ENCODE measurements at regions not wholly inside any gene's neighbourhood (a gene's known extent, or its start where the extent isn't known, plus 50 kb on each side); places are given as distances from the start of the nearest gene placed in this dataset.
"Not testable (repeated sequence)": the region's sequence is repeated elsewhere in the genome, so short reads cannot be mapped to it uniquely, and the experiment has no call there.

DNA sequence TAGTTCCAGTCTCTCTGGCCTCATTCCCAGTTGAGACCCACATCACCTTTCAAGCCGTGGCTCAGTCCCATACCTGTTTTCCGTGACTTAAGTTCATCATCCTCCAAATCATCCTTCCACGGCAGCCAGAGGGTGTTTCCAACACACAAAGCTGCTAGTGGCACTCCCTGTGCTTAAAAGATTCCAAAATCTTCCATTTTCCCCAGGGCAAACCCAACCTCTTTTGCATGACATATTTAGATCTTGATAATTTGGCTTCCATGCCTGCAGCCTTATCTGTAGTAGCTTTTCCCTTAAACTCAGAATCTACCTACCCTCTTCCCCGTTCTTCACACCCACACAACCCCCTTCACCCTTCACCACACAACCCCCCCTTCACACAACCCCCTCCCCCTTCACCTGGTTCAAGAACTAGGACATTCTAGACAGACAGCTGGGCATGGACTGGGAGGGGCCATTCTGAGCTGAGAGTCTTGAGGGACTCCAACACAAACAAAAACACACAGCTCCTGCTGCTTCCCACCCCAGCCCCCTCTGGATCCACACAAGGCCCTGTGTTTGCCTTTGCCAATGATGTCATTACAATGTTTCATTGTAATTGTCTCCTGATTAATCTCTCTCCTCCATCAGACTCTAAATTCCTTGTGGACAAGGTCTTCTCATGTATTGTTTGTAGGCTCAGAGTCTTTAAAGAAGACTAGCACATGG, 268.2 kb downstream of the SH3GL2 start:
- no peak for DNase-seq

DNA sequence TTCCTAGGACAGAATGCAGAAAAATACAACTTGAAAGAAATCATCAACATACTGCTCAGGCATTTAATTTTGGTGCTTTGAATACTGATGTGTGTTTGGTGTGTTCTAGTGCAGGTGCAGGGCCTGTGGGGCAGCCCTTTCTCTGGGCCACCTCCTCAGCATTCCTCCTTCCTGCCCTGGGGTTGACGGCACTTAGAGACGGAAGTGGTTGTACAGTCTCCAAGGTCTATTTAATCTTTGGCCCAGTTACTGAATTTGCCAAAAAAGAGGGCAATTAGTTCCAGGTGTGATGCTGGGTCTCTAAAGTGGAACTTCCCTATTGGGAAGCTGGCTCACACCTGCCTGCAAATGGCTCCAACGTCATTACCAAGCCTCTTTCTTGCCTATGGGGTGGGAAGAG, 269.0 kb downstream of the SH3GL2 start:
- no peak for DNase-seq

DNA sequence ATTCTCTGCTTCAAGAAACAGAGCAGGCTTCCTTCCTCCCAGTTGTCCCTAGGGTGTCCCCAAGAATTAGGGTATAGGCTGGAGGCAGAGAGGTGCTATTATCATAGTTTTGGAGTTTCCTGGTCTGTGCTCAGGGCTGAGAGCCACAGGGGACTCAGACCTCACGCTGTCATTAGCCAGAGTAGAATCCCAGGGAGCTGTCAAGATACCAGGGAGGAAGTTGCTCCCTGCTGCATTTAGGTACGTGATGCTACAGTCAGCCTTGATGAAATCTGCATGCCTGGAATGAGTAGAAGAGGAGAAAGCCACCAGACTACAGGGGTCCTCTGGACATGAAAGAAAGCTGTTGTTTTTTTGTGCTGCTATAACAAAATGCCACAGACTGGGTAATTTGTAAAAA, 273.2 kb downstream of the SH3GL2 start:
- DNase-seq: no peak

DNA sequence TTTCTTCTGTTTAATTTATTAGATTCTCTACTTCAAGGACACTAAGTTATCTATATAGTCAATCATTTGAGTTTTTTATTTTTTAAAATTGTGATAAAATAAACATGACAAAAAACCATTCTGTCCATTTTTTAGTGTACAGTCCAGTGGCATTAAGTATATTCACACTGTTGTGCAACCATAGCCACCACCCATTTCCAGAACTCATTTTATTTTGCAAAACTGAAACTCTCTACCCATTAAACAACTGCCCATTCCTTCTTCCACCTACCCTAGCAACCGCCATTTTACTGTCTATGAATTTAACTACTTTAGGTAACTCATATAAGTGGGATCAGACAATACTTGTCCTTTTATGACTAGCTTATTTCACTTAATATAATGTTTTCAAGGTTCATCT, 275.6 kb downstream of the SH3GL2 start:
- no peak for DNase-seq

DNA sequence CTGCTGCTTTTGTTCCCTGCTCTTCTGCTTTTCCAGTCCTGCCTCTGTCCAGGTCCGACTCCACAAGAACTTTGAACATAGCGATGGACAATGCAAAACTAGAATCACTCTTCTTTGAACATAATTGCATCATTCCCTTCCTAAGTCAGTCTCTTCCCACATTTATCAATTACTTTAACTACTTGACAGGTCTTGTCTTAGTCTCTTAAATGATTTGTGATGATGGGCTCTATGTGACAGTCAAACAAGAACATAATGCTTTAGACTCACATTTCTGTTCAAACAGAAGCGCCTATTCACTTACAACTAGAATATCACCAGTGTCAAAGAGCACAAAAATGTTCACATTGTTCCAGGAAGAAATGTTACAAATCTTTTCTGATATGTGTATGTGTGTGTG, 278.1 kb downstream of the SH3GL2 start:
- DNase-seq: no peak

DNA sequence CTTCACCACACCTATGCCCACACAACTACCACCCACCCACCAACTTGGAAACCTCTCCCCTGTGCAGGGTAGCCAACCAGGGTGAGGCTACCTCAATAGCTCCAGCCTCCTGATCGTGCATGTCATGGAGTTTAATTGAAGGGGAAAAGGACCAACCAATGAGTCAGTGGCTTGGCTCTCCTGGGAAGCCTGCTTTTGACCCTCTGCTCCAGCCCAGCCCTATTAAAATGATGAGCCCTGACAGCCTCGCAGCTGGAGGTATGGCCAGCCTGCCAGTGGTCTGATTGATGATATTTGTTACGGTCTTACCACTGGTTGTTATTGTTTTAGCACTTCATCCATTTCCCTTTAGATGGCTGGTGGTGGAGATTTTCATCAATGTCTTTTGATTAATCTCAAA, 280.4 kb downstream of the SH3GL2 start:
- DNase-seq: no peak

DNA sequence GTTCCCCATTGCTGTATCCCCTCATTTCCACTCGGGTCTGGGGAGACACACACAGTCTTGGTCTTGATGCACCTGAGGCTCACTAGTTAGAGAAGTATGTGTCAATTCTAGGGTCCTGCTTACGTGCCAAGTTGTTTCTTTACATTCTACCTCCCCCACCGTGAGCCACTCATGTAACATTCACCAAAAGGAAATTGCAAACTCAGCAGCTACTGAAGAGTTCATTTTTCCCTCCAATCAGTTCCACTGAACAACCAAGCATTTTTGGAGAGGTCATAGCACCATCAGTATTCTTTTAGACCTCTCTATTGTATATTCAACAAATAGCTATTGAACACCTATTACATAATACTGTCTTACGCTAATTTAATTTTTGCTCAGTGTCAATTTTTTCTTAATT, 281.1 kb downstream of the SH3GL2 start:
- DNase-seq: no peak

DNA sequence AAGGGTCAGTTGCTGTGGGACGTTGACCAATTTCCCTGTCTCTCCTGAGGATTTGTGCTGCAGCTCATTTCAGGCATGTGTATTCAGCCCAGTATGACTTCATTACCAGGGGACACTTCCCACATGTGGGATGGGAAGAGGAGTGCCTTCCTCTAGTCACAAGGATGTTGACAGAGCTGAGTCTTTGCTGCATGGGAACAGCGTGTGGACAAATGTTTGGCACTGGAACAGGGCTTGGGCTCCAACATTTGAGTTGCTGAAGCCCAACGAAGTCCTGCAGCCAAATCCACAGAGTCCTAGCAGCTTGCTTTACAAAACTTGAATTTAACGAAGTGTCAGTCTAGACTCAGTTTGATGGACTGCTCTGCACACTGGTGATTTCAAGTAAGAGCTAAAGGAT, 283.2 kb downstream of the SH3GL2 start:
- DNase-seq: no peak

DNA sequence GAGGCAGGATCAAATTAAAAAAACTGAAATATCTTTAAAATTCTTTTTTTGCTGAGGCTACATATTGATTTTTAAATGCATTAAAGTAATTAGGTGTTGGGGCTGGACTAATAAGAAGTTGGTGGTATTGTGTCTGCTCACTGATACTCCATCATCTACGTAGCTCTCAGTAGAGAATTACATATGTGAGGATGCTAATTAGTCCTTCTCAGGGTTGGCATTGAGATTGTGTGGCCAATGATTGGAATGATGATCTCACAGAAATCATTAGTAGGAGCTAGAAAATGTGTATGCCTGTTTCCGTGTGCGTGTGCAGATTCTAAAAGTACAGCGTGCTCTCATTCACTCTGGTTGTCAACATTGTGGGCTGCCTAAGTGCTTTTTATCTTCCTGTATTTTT, 283.8 kb downstream of the SH3GL2 start:
- DNase-seq: no peak

DNA sequence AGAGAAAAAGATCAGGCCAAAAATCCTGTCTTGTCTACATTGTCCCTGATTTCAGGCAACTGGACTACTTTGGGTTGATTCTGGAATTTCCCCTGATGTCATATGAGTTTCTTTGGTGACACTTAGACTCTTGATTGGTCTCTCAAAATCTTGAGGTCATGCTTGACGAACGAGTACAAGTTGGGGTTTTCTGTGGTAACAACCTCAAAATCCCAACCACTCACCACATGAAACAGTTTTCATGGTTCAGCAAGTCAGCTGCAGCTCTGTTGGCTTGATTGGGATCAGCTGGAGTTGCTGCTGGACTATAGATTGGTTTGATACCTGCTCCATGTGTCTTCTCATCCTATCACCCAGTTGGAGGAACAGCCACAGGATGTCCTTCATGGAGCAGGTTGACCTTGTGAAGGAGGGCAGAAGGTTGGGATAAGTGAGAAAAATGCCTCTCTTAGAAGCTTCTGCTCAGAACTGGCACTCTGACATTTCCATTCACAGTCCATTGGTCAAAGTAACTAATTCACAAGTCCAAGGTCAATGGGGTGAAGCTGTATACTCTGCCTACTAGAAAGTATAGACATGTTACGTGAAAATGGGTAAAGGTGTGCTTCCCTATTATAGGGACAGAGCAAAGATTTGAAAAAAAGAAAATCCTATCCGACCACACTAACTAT, 284.5 kb downstream of the SH3GL2 start:
- DNase-seq: no peak

DNA sequence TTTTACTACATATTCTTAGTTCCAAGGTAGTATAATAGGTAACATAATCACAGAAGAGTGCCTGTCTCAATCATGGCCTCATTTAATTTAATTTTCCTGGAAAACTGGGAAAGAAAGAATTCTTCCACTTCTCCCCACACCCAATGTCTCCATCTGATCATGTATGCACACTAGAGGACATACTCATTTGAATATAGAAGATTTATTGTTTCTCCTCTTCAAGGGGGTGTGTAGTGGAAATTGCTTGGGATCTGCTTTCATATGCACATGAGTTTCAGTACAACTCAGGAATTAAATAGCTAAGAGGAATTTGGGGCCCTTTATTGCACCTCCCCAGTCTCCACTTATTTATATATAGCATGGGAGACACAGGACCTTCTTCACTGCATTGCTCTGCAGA, 285.1 kb downstream of the SH3GL2 start:
- no peak for DNase-seq

DNA sequence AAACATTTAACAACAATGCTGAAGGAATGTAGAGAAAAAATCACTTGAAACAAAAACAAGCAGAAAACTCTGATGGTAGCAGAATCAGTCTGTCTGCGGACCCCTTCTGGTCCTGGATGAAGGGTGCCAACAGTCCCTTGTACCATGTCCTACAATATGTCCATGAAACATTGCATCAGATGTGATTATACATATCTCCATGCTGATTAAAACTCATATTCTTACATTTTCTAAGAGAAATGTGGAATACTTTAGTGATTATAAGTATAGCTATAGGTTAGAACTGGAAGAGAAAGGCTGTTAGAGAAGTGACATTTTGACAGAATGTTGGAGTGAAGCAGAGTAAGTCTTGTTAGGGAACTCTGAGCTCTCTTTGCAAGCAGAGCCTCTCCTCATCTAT, 286.1 kb downstream of the SH3GL2 start:
- DNase-seq: no peak

DNA sequence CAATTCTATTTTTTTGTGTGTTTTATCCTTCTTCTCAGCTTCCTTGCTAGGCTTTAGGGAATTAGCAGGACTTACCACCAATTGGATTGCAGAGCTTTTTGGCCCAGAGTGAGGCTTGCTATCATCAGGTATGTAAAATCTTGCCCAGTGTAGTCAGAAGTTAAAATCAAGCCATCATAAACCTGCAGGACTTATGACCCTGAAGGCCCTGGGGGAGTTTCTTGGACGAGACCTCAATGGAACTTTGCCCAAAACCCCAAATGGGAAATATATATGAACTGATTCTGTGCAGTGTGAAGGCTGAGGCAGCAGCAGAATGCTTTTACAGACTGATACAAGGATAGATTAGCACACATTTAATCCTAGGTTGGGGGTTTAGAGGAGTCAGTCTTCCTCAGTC, 287.0 kb downstream of the SH3GL2 start:
- no peak for DNase-seq

DNA sequence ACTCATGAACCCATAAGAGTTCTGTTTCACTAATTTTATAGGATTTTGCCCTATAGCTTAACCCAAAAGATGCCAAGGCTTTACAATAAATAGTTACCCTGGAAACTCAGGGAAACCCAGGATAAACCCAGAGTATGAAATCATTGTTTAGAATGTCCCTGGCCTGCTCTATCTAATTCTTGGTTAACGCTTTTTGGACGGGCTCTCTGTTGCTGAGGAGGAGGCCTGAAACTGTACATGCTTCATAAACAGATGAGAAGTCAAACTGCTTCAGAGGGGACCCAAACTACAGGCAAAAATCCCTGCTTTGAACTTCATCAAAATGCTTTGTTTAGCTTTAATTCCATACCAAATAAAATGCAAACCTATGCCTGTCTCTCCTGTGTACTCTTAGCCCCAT, 291.9 kb downstream of the SH3GL2 start:
- no peak for DNase-seq

DNA sequence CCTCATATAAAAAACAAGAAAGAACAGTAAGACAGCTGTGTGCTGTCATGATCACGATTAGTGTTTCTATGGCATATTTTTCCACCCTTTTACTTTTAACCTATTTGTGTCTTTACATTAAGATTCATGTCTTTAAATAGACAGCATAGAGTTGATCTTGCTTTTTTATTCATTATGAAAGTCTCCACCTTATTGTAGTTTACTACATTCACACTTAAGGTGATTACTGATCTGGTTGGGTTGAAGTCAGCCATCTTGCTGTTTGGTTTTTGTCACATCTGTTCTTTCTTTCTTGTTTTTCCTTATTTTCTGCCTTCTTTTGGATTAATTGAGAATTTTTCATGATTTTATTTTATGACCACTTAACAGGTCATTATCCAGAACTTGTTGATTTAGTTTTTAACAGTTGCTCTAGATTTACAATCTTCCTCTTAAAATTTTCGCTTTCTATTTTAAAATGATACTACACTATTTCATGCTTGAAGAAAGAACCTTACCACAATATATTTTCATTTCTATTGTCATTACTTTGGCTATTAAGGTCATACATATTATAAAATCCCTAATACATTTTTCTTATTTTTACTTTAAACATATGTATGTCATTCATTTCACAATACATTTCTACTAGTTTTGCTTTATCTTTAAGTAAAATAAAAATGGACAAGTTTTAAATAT, 292.5 kb downstream of the SH3GL2 start:
- DNase-seq: no peak

DNA sequence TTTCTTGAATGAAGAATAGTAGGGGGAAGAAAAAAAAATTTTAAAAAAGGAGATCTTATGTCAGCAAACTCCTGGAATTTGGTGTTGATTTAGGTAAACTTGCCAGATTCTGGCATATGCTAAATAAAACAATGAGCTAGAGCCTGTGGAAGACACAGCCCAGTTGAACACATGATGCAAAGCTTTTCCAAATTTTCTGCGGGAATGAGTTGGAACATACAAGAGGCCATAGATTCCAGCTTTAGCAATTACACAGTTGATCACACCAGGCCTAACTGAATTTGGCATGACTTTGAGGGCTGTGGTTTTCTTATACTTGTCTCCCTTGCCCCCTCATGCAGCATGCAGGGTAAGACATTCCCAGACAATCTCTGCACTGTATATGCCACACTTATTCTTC, 297.0 kb downstream of the SH3GL2 start:
- DNase-seq: no peak

DNA sequence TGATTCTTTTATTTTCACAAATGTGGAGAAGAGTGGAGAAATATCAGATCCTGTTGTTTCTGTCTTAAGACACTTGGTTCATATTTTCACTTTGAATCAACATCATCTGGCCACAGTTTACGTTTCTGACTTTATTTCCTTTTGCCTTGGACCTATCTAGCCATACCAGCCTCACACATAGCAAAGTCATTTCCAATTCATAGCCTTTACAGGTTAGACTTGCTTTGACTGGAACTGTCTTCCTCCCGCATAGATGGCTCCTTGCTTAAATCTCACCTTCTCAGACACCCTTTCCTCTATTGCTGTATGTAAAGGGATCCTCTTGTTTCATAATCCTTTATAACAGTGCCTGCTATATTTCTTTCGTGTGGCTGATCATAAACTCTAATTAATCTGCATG, 297.8 kb downstream of the SH3GL2 start:
- DNase-seq: no peak

DNA sequence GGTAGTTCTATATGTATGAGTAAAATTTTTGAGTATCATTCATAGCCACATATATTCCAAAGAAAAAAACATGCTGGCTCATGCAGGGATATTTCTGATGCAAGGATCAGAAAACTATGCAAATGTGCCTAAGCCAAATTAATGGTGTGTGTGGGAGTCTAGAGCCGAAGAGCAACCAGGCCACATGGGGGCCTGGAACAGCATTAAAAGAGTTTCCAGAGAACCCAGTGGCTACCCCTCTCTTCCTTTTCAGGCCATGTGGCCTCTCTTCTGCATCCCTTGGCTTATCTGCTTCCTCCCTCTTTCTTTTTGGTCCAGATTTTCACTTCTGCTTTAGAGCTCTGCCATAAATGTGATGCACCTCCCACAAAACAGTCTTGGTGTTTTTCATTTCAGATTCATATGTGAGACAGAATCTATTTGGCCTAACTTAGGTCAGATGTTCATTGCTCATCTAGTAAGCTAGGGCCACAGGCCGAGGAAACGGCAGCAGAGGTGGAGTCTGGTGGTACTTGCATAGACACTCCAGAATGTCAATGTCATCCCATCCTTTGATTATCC, 300.0 kb downstream of the SH3GL2 start:
- no peak for DNase-seq

DNA sequence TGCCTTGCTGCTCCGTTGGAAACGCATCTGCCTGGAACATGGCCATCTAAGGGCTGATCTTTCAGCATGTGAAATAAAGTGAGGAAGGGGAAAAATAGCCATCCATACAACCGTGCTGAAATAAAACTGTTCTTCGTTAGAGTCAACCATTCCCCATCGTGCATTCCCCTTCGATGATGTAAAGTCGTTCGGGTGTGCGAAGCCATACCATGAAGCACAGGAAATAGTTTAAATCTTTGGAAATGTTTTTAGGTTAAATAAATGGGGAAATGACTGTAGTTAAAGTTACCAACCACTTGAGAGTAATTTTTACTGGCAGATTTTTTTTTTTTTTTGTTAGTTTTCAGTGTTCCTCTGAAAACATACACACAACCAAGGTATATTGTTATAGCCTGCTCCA, 302.5 kb downstream of the SH3GL2 start:
- DNase-seq: no peak

DNA sequence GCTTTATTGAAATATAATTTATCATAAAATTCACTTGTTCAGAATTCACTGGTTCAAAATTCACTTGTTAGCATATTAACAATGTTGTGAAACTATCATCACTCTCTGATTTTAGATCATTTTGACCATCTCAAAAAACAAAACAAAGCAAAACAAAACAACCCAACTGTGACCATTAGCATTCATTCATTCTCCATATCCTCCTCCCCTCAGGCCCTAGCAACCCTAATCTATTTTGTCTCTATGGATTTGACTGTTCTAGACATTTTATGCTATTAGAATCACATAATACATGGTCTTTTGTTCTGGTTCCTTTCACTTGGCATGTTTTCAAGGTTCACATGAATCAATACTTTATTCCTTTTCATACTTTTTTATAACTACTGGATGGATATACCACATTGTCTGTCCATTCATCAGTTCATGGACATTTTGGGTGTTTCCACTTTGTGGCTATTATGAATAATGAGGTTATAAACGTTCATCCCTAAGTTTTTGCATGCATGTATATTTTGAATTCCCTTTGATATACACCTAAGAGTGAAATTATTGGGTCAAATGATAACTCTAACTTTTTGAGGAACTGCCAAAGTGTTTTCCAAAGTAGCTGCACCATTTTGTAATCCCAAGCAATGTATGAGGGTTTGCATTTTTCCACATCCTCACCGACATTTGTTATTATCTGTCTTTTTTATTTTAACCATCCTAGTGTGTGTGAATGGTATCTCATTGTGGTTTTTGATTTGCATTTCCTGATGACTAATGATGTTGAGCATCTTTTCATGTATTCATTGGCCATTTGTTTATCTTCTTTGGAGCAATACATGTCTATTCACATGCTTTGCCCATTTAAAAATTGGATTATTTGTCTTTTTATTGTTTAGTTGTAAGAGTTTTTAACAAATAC, 304.1 kb downstream of the SH3GL2 start:
- DNase-seq: no peak

DNA sequence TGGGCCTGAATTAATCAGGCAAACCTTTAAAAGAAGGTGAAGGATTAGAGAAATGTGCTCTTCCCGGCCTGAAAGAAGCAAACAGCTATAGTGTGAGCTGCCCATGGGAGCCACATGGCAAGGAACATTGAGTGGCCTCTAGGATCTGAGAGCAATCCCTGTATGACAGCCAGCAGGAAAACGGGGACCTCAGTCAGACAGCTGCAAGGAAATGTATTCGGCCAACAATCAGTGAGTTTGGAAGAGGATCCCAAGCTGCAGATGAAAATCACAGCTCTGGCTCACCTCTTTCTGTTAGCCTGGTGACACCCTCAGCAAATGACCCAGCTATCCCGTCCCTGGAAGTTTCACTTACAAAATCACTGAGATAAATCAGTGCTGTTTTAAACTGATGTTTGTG, 309.2 kb downstream of the SH3GL2 start:
- no peak for DNase-seq

DNA sequence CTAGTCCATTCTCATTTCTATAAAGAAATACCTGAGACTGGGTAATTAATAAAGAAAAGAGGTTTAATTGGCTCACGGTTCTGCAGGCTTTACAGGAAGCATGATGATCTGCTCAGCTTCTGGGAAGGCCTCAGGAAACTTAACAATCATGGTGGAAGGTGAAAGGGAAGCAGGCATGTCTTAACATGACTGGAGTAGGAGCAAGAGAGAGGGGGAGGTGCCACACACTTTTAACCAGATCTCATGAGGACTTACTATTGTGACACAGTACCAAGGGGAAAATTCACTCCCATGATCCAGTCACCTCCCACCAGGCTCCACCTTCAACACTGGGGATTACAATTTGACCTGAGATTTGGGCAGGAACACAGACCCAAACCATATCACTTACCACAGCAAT, 310.1 kb downstream of the SH3GL2 start:
- DNase-seq: not testable (repeated sequence)

All from activated T-cell treated with anti-CD3 and anti-CD28 coated beads, Interleukin-2, amount 50 U/mL, for 1 hour (primary cell).